A549 (cell line): ENCODE measurements at regions not wholly inside any gene's neighbourhood (a gene's known extent, or its start where the extent isn't known, plus 50 kb on each side); places are given as distances from the start of the nearest gene placed in this dataset.

Experiments
- HES2 ChIP-seq: fragments of >200 bp; sonication (Bioruptor Twin); formaldehyde crosslinking; IDR thresholded peaks from 2 replicates; pipeline ENCODE4 v1.6.1; 2016
- RAD21 ChIP-seq, 2 experiments: fragments of >200 bp in 1 of 2; sonication (Bioruptor Twin) in 1 of 2; formaldehyde crosslinking in 1 of 2; IDR thresholded peaks in 1 of 2; conservative IDR thresholded peaks in 1 of 2; 2 replicates in 1 of 2; 3 replicates in 1 of 2; pipeline ENCODE4 v1.6.1; 2012 to 2018; ENCODE audit warnings: inconsistent platforms in 1 of 2
- SREBF2 ChIP-seq: fragments of 450-650 bp; IDR thresholded peaks from 2 replicates; pipeline ENCODE4 v1.6.1; 2014; ENCODE audit warnings: mild to moderate bottlenecking, moderate library complexity
- TF ChIP-seq, protein P1 (sequence below): fragments of >200 bp; sonication (Bioruptor Twin); formaldehyde crosslinking; IDR thresholded peaks from 3 replicates; pipeline ENCODE4 v1.5.1; 2016

GRCh38 chr14:103223818-103224352 lies 100.6 kb downstream of the TNFAIP2 start:
- TF ChIP-seq HES2 (no peak), RAD21 (conservative IDR thresholded peaks at IDR 0.05 in 1 of 2, IDR thresholded peaks at IDR 0.05 in 1 of 2) (no peak), SREBF2 (no peak)
- TF ChIP-seq, protein P1, sequence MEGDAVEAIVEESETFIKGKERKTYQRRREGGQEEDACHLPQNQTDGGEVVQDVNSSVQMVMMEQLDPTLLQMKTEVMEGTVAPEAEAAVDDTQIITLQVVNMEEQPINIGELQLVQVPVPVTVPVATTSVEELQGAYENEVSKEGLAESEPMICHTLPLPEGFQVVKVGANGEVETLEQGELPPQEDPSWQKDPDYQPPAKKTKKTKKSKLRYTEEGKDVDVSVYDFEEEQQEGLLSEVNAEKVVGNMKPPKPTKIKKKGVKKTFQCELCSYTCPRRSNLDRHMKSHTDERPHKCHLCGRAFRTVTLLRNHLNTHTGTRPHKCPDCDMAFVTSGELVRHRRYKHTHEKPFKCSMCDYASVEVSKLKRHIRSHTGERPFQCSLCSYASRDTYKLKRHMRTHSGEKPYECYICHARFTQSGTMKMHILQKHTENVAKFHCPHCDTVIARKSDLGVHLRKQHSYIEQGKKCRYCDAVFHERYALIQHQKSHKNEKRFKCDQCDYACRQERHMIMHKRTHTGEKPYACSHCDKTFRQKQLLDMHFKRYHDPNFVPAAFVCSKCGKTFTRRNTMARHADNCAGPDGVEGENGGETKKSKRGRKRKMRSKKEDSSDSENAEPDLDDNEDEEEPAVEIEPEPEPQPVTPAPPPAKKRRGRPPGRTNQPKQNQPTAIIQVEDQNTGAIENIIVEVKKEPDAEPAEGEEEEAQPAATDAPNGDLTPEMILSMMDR, result no peak
